ENCODE measurements at regions not wholly inside any gene's neighbourhood (a gene's known extent, or its start where the extent isn't known, plus 50 kb on each side); places are given as distances from the start of the nearest gene placed in this dataset.

GRCh38 chr10:71126432-71126831 lies 85.9 kb upstream of the UNC5B start:
- Mint-ChIP-seq H3K4me1 (ENCODE audit: low read depth) (no peaks in the 10 kb centered on the region), H3K4me3 (no peak overlapping the region), H3K36me3 (ENCODE audit: low read depth) (no peaks in the 10 kb centered on the region), H3K9me3 (no peaks in the 10 kb centered on the region), H3K27ac (no peak overlapping the region), H3K27me3 (ENCODE audit: insufficient read depth) (peaks cover 21% of the 10 kb centered on the region)
- no peak for DNase-seq
- no peak for TF ChIP-seq CTCF (IDR thresholded peaks at IDR 0.05)

GRCh38 chr10:71127104-71127503 lies 85.3 kb upstream of the UNC5B start:
- H3K4me3 Mint-ChIP-seq: no peak overlapping the region
- no peaks in the 10 kb centered on the region for H3K9me3 Mint-ChIP-seq
- H3K4me1 Mint-ChIP-seq (ENCODE audit: low read depth): no peaks in the 10 kb centered on the region
- H3K27me3 Mint-ChIP-seq (ENCODE audit: insufficient read depth): peaks cover 23% of the 10 kb centered on the region
- DNase-seq: no peak
- no peaks in the 10 kb centered on the region for H3K36me3 Mint-ChIP-seq (ENCODE audit: low read depth)
- no peak for TF ChIP-seq CTCF (IDR thresholded peaks at IDR 0.05)
- H3K27ac Mint-ChIP-seq: no peak overlapping the region

GRCh38 chr10:71127773-71128172 lies 84.6 kb upstream of the UNC5B start:
- DNase-seq: no peak
- Mint-ChIP-seq H3K27me3 (ENCODE audit: insufficient read depth) (peaks cover 30% of the 10 kb centered on the region), H3K4me1 (ENCODE audit: low read depth) (no peaks in the 10 kb centered on the region), H3K9me3 (no peaks in the 10 kb centered on the region), H3K36me3 (ENCODE audit: low read depth) (no peaks in the 10 kb centered on the region), H3K4me3 (no peak overlapping the region), H3K27ac (no peak overlapping the region)
- TF ChIP-seq CTCF (IDR thresholded peaks at IDR 0.05): no peak

DNA sequence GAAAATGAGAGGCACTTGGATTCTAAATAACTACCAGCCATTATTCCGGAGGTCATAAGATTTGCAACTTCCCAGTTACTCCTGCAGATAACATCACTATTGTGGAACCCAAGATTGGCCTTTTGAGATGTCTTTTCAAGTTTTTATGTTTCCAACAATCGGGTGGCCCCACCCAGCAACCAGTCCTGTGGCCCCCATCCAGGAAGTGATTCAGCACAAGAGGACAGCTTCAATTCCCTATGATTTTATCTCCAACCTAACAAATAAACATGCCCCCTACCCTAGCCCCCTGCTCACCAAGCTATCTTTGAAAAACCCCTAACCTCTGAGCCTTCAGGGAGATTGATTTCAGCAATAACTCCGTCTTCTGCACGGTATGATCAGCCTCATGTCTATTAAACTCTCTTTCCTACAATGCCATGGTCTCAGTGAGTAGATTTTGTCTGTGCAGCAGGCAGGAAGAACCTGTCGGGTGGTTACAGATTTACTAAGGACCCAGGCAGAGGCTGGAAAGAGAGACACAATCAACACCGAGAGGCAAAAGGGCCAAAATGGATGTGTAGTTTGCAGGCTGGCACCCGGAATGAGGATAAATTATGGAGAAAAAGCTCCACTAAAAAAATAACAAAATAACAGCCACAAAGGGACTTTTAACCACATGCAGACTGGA lies 83.9 kb upstream of the UNC5B start:
- H3K27me3 Mint-ChIP-seq (ENCODE audit: insufficient read depth): peaks cover 34% of the 10 kb centered on the region
- H3K4me1 Mint-ChIP-seq (ENCODE audit: low read depth): no peaks in the 10 kb centered on the region
- no peak for TF ChIP-seq CTCF (IDR thresholded peaks at IDR 0.05)
- no peaks in the 10 kb centered on the region for H3K9me3 Mint-ChIP-seq
- H3K4me3 Mint-ChIP-seq: no peak overlapping the region
- DNase-seq: no peak
- H3K36me3 Mint-ChIP-seq (ENCODE audit: low read depth): no peaks in the 10 kb centered on the region
- H3K27ac Mint-ChIP-seq: no peak overlapping the region

DNA sequence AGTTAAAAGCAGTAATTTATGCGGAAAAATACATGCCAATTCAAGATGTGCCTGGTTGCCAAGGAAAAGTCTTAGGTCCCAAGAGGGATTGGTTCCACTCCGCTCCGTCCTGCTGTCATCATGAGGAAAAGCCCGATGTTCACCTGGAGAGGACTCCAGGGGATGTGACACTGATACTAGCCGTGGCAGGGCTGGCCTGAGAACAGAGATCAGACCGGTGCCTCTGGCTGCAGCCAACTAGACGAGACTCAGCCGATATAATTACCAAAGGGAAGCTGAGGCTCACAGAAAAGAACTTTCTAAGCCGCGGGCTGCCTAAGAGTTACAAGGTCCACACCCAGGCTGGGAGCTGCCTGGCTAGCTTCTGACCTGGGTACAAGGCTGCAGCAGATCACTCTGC lies 81.3 kb upstream of the UNC5B start:
- Mint-ChIP-seq H3K4me3 (no peak overlapping the region), H3K4me1 (ENCODE audit: low read depth) (no peaks in the 10 kb centered on the region), H3K9me3 (no peaks in the 10 kb centered on the region), H3K36me3 (ENCODE audit: low read depth) (no peaks in the 10 kb centered on the region), H3K27ac (no peak overlapping the region), H3K27me3 (ENCODE audit: insufficient read depth) (peaks cover 27% of the 10 kb centered on the region)
- TF ChIP-seq CTCF (IDR thresholded peaks at IDR 0.05): no peak
- no peak for DNase-seq

All from HFFc6 (cell line).